Dedifferentiated amniotic fluid mesenchymal stem cell (primary cell): ENCODE measurements at regions not wholly inside any gene's neighbourhood (a gene's known extent, or its start where the extent isn't known, plus 50 kb on each side); places are given as distances from the start of the nearest gene placed in this dataset.
"Not testable (repeated sequence)": the region's sequence is repeated elsewhere in the genome, so short reads cannot be mapped to it uniquely, and the experiment has no call there.

Experiments
- DNase-seq: peaks from one replicate; pipeline ENCODE4 v3.0.0-alpha.2; 2016; ENCODE audit errors: extremely low spot score

- peak; percentile 96 for DNase-seq
These were observed 180.3 kb upstream of the ZNF217 start for GRCh38 chr20:53773792-53774401.

GRCh38 chr20:53773066-53773791 lies 179.6 kb upstream of the ZNF217 start:
- DNase-seq: not testable (repeated sequence)

- no peak for DNase-seq
These were observed 175.4 kb upstream of the ZNF217 start for GRCh38 chr20:53769041-53769440.

GRCh38 chr20:53768329-53768728 lies 174.7 kb upstream of the ZNF217 start:
- no peak for DNase-seq

- DNase-seq: no peak
These were observed 173.7 kb upstream of the ZNF217 start for GRCh38 chr20:53767206-53767930.

GRCh38 chr20:53764415-53764800 lies 170.8 kb upstream of the ZNF217 start:
- no peak for DNase-seq

- peak; percentile 32 for DNase-seq
These were observed 170.2 kb upstream of the ZNF217 start for GRCh38 chr20:53763707-53764414.

- DNase-seq: not testable (repeated sequence)
These were observed 168.8 kb upstream of the ZNF217 start for GRCh38 chr20:53762423-53762798.

GRCh38 chr20:53760025-53760441 lies 166.4 kb upstream of the ZNF217 start:
- DNase-seq: no peak

- no peak for DNase-seq
These were observed 163.9 kb upstream of the ZNF217 start for GRCh38 chr20:53757472-53757913.

GRCh38 chr20:53755733-53756531 lies 162.3 kb upstream of the ZNF217 start:
- DNase-seq: no peak

- no peak for DNase-seq
These were observed 160.3 kb upstream of the ZNF217 start for GRCh38 chr20:53753880-53754459.

- no peak for DNase-seq
These were observed 159.6 kb upstream of the ZNF217 start for GRCh38 chr20:53752971-53753879.

GRCh38 chr20:53752583-53752970 lies 158.9 kb upstream of the ZNF217 start:
- DNase-seq: no peak

- no peak for DNase-seq
These were observed 158.1 kb upstream of the ZNF217 start for GRCh38 chr20:53751620-53752318.

- DNase-seq: peak; percentile 47
These were observed 157.4 kb upstream of the ZNF217 start for GRCh38 chr20:53750827-53751619.

GRCh38 chr20:53749499-53749898 lies 155.9 kb upstream of the ZNF217 start:
- no peak for DNase-seq

- peak; percentile 17 for DNase-seq
These were observed 155.3 kb upstream of the ZNF217 start for GRCh38 chr20:53748821-53749421.
